CD14-positive monocyte (primary cell): ENCODE measurements at regions not wholly inside any gene's neighbourhood (a gene's known extent, or its start where the extent isn't known, plus 50 kb on each side); places are given as distances from the start of the nearest gene placed in this dataset.

Experiments used
- DNase-seq, 3 donors: peaks; one replicate each; pipeline ENCODE4 v3.0.0-alpha.2; 2011 to 2022
- H2AFZ ChIP-seq: 2 replicates; pipeline ENCODE4 v1.6.0; 2012; ENCODE audit warnings: mild to moderate bottlenecking, low read depth, low read length, inconsistent platforms; ENCODE audit not compliant: insufficient read depth, poor library complexity, severe bottlenecking
- H3K27ac ChIP-seq, 2 donors: 1 replicate in 1 of 2; 2 replicates in 1 of 2; pipeline ENCODE4 v1.5.1; 2012 to 2013; ENCODE audit warnings: low read length in 2 of 2, control low read depth in 1 of 2, inconsistent platforms in 1 of 2, low read depth in 1 of 2, mild to moderate bottlenecking in 1 of 2
- H3K27me3 ChIP-seq, 2 donors: one replicate each; pipeline versions ENCODE4 v1.6.0 to v1.6.1; 2011 to 2013; ENCODE audit warnings: low read length in 2 of 2; ENCODE audit not compliant: control insufficient read depth in 2 of 2, insufficient read depth in 2 of 2
- H3K36me3 ChIP-seq, 2 donors: replicated peaks in 1 of 2; 1 replicate in 1 of 2; 2 replicates in 1 of 2; pipeline versions ENCODE4 v1.5.1 to v1.6.1; 2012 to 2013; ENCODE audit warnings: low read length in 2 of 2, control low read depth in 1 of 2, inconsistent platforms in 1 of 2, mild to moderate bottlenecking in 1 of 2; ENCODE audit not compliant: insufficient read depth in 2 of 2, control insufficient read depth in 1 of 2
- H3K4me1 ChIP-seq, 2 donors: 1 replicate in 1 of 2; 2 replicates in 1 of 2; pipeline versions ENCODE4 v1.5.1 to v1.6.1; 2012 to 2013; ENCODE audit warnings: low read length in 2 of 2, control low read depth in 1 of 2, inconsistent platforms in 1 of 2, mild to moderate bottlenecking in 1 of 2, moderate library complexity in 1 of 2; ENCODE audit not compliant: insufficient read depth in 2 of 2, control insufficient read depth in 1 of 2
- H3K4me2 ChIP-seq: replicated peaks from 2 replicates; pipeline ENCODE3; 2012; ENCODE audit warnings: low read length, moderate library complexity, mild to moderate bottlenecking; ENCODE audit not compliant: poor library complexity, severe bottlenecking; ENCODE audit errors: extremely low read depth
- H3K4me3 ChIP-seq, 3 experiments: fragments of 200-600 bp in 1 of 3; sonication (generic) in 1 of 3; replicated peaks in 1 of 3; 1 replicate in 2 of 3; 2 replicates in 1 of 3; pipeline ENCODE4 v1.5.1; 2011 to 2013; ENCODE audit warnings: low read length in 3 of 3, mild to moderate bottlenecking in 3 of 3, control low read depth in 2 of 3, low read depth in 2 of 3, inconsistent platforms in 1 of 3, moderate library complexity in 1 of 3
- H3K79me2 ChIP-seq: 2 replicates; pipeline ENCODE4 v1.6.0; 2012; ENCODE audit warnings: mild to moderate bottlenecking, control low read depth, inconsistent platforms, low read length, moderate library complexity; ENCODE audit not compliant: insufficient read depth
- H3K9ac ChIP-seq: 2 replicates; pipeline ENCODE4 v1.6.0; 2017; ENCODE audit warnings: low read length, mild to moderate bottlenecking; ENCODE audit not compliant: insufficient read depth, poor library complexity, severe bottlenecking
- H3K9me3 ChIP-seq, 2 donors: replicated peaks in 1 of 2; 1 replicate in 1 of 2; 2 replicates in 1 of 2; pipeline versions ENCODE4 v1.5.1 to v1.6.1; 2012 to 2013; ENCODE audit warnings: low read length in 2 of 2, control low read depth in 1 of 2; ENCODE audit not compliant: control insufficient read depth in 1 of 2, insufficient read depth in 1 of 2
- H4K20me1 ChIP-seq: 2 replicates; pipeline ENCODE4 v1.6.0; 2012; ENCODE audit warnings: mild to moderate bottlenecking, low read length, control low read depth, moderate library complexity; ENCODE audit not compliant: insufficient read depth
- H3K27ac Mint-ChIP-seq, 7 donors: one replicate each; pipeline ENCODE4 v1.8.0; 2020; ENCODE audit warnings: mild to moderate bottlenecking in 7 of 7, mixed read lengths in 7 of 7, moderate library complexity in 6 of 7, inconsistent platforms in 2 of 7
- H3K27me3 Mint-ChIP-seq, 3 donors: one replicate each; pipeline ENCODE4 v1.8.0; 2021 to 2022; ENCODE audit warnings: low read depth in 3 of 3, mild to moderate bottlenecking in 3 of 3, mixed read lengths in 3 of 3, moderate library complexity in 3 of 3, inconsistent platforms in 1 of 3
- H3K36me3 Mint-ChIP-seq, 2 donors: one replicate each; pipeline ENCODE4 v1.8.0; 2020; ENCODE audit warnings: mixed read lengths in 2 of 2, inconsistent platforms in 1 of 2, mild to moderate bottlenecking in 1 of 2
- H3K4me1 Mint-ChIP-seq: one replicate; pipeline ENCODE4 v1.8.0; 2020; ENCODE audit warnings: mild to moderate bottlenecking, mixed read lengths
- H3K4me3 Mint-ChIP-seq, 2 donors: one replicate each; pipeline ENCODE4 v1.8.0; 2020; ENCODE audit warnings: mild to moderate bottlenecking in 2 of 2, mixed read lengths in 2 of 2, moderate library complexity in 1 of 2
- H3K9me3 Mint-ChIP-seq, 7 donors: one replicate each; pipeline ENCODE4 v1.8.0; 2020 to 2022; ENCODE audit warnings: mixed read lengths in 7 of 7, mild to moderate bottlenecking in 6 of 7, moderate library complexity in 6 of 7, inconsistent platforms in 2 of 7
- CTCF ChIP-seq: fragments of 200-600 bp; IDR thresholded peaks from one replicate; pipeline ENCODE4 v1.8.0; 2022; ENCODE audit warnings: antibody characterized with exemption, mild to moderate bottlenecking
- WGBS: methylation state at CpG from one replicate; pipeline ENCODE4 v1.1.5; 2013; ENCODE audit warnings: missing lambda C conversion rate; ENCODE audit not compliant: insufficient coverage; 5-methylcytosine and 5-hydroxymethylcytosine counted together
- intact Hi-C, 2 donors: fragments of 100-400 bp; cut with micrococcal nuclease; formaldehyde crosslinking; loops; one replicate each; pipeline versions ENCODE4 v1.15.0 to v1.15.1; 2023

- Histone ChIP-seq H3K4me3 (no peak overlapping the region), H3K4me2 (no peak overlapping the region), H3K79me2 (no peaks in the 10 kb centered on the region), H3K9ac (no peak overlapping the region), H3K9me3 (no peaks in the 10 kb centered on the region), H2AFZ (no peak overlapping the region), H3K27ac (no peak overlapping the region), H3K27me3 (no peaks in the 10 kb centered on the region), H4K20me1 (no peaks in the 10 kb centered on the region), H3K36me3 (no peaks in the 10 kb centered on the region), H3K4me1 (no peaks in the 10 kb centered on the region)
- Mint-ChIP-seq H3K27me3 (peaks cover 0 to 4% (median 1%) of the 10 kb centered on the region in 3 donors), H3K4me1 (no peaks in the 10 kb centered on the region), H3K4me3 (no peak overlapping the region), H3K27ac (no peak overlapping the region), H3K36me3 (no peaks in the 10 kb centered on the region), H3K9me3 (peaks cover 0 to 3% (median 0%) of the 10 kb centered on the region in 7 donors)
- TF ChIP-seq CTCF = no peak
- DNase-seq = no peak
- 100% methylated on average over 1 of the region's 2 CpGs for WGBS
- intact Hi-C loops = no loop called here
These were observed 219.2 kb upstream of the IRS2 start for GRCh38 chr13:110005563-110005962.

DNA sequence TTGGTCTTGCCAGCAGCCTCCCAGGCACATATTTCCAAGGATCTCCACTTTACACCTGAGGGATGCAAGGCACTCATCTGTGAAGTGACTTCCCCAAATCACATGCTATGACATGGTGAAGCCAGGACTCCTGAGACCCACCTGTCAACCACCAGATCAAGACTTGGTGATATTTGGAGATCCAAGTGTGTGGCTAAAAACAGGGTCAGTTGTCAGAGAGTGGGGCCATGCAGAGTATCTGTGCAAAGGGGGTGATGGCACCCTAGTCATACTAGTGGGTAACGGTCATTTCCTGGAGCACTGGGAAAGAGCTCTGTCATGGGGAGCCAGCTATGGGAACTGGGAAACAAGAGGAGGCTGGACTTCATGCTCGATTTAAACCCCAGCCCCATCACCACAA, 218.4 kb upstream of the IRS2 start:
- H3K9ac ChIP-seq = no peak overlapping the region
- H3K27ac Mint-ChIP-seq = no peak overlapping the region
- no peak overlapping the region for H3K4me2 ChIP-seq
- no peaks in the 10 kb centered on the region for H3K27me3 ChIP-seq
- H3K27ac ChIP-seq = no peak overlapping the region
- no peak for DNase-seq
- H3K4me1 Mint-ChIP-seq = no peaks in the 10 kb centered on the region
- H3K4me3 Mint-ChIP-seq = no peak overlapping the region
- H3K4me1 ChIP-seq = no peaks in the 10 kb centered on the region
- H2AFZ ChIP-seq = no peak overlapping the region
- H3K79me2 ChIP-seq = no peaks in the 10 kb centered on the region
- no CpG with 5 or more reads among the region's 2 CpGs for WGBS
- no peaks in the 10 kb centered on the region for H3K36me3 ChIP-seq
- no peaks in the 10 kb centered on the region for H4K20me1 ChIP-seq
- no peak overlapping the region for H3K4me3 ChIP-seq
- TF ChIP-seq CTCF = no peak
- H3K27me3 Mint-ChIP-seq = peaks cover 0 to 4% (median 1%) of the 10 kb centered on the region in 3 donors
- H3K9me3 ChIP-seq = no peaks in the 10 kb centered on the region
- peaks cover 0 to 3% (median 0%) of the 10 kb centered on the region in 7 donors for H3K9me3 Mint-ChIP-seq
- intact Hi-C loops = no loop called here
- no peaks in the 10 kb centered on the region for H3K36me3 Mint-ChIP-seq
